Coronary artery (tissue), 2 donors: ENCODE measurements at regions not wholly inside any gene's neighbourhood (a gene's known extent, or its start where the extent isn't known, plus 50 kb on each side); places are given as distances from the start of the nearest gene placed in this dataset.

Experiments
- DNase-seq: peaks from one replicate; pipeline ENCODE4 v3.0.0-alpha.2; 2017; ENCODE audit warnings: low spot score
- H3K27ac ChIP-seq, 2 donors: fragments of 200-600 bp; sonication (generic); one replicate each; pipeline ENCODE4 v1.5.1; 2016 to 2019
- H3K4me3 ChIP-seq: fragments of 200-600 bp; sonication (generic); 2 replicates; pipeline ENCODE4 v1.5.1; 2016; ENCODE audit warnings: mild to moderate bottlenecking, moderate library complexity
- CTCF ChIP-seq: fragments of 200-600 bp; sonication (generic); IDR thresholded peaks from one replicate; pipeline ENCODE4 v1.5.1; 2019; ENCODE audit warnings: antibody characterized with exemption

GRCh38 chr3:14057701-14058100 is 67.0 kb downstream of the CHCHD4 start:
- DNase-seq: no peak
- no peak overlapping the region for H3K27ac ChIP-seq
- TF ChIP-seq CTCF: no peak
- H3K4me3 ChIP-seq: no peak overlapping the region

- no peak for TF ChIP-seq CTCF
- no peak overlapping the region for H3K27ac ChIP-seq
- DNase-seq: no peak
- no peak overlapping the region for H3K4me3 ChIP-seq
These were observed 76.8 kb downstream of the CHCHD4 start for GRCh38 chr3:14047841-14048240.

- Histone ChIP-seq H3K4me3 (no peak overlapping the region), H3K27ac (no peak overlapping the region)
- DNase-seq: no peak
- TF ChIP-seq CTCF: no peak
These were observed 77.6 kb downstream of the CHCHD4 start for GRCh38 chr3:14047027-14047426.

GRCh38 chr3:14042680-14043079 is 82.0 kb downstream of the CHCHD4 start:
- TF ChIP-seq CTCF: no peak
- H3K27ac ChIP-seq: peak overlapping the region in 1 of 2 donors; percentile 29
- DNase-seq: no peak
- no peak overlapping the region for H3K4me3 ChIP-seq

GRCh38 chr3:14039149-14039548 is 85.5 kb downstream of the CHCHD4 start:
- H3K27ac ChIP-seq: no peak overlapping the region

GRCh38 chr3:14037211-14037610 is 87.5 kb downstream of the CHCHD4 start:
- no peak overlapping the region for H3K27ac ChIP-seq
- no peak for TF ChIP-seq CTCF
- DNase-seq: no peak
- H3K4me3 ChIP-seq: no peak overlapping the region

More at GRCh38 chr3:14039149-14039548, 85.5 kb downstream of the CHCHD4 start:
- H3K4me3 ChIP-seq: no peak overlapping the region
- DNase-seq: no peak
- no peak for TF ChIP-seq CTCF

GRCh38 chr3:14033023-14033422 is 91.6 kb downstream of the CHCHD4 start:
- no peak for DNase-seq
- Histone ChIP-seq H3K4me3 (no peak overlapping the region), H3K27ac (no peak overlapping the region)
- TF ChIP-seq CTCF: no peak
